ENCODE measurements at regions not wholly inside any gene's neighbourhood (a gene's known extent, or its start where the extent isn't known, plus 50 kb on each side); places are given as distances from the start of the nearest gene placed in this dataset.

DNA sequence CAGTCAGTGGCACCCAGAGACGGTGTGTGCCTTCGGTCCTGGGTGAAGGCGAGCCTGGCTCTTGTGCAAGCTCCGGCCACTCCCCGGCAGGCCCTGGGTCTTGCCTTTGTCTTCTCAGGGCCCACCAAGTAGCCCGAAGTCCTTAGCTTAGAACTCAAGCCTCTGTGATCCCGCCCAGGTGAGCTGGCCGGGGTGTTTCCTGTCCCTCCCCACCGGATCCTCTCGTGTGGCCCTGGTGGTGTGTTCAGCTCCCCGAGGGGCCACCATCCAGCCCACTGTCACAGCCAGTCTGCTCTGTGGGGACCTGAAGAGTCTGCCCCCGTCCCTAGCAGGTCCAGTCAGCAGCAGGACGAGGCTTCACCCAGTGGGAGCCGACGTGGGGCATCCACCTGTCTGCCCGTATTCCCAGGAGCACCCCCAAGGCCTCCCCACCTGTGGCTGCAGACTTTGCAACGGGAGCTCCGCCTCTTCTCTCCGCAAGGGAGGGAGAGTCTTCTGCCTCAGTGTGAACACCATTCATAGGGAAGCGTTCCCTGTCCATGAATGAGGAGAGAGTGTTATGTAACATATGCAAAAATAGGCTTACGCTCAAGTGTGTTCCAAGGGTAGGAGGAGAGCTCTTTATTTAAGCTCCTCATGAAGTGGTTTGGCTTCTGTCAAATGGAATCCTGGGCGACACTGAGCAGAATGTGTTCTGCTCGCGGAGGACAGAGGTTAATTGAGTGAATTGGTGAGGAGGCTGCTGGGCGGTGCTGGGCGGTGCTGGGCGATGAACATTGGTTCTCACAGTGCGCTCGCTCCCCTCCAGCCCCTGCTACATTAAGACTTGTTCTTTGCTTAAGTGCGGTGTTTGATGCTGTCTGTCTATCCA, 108.9 kb downstream of the CRYAA start:
- no peak for DNase-seq (ENCODE audit: low read depth)

DNA sequence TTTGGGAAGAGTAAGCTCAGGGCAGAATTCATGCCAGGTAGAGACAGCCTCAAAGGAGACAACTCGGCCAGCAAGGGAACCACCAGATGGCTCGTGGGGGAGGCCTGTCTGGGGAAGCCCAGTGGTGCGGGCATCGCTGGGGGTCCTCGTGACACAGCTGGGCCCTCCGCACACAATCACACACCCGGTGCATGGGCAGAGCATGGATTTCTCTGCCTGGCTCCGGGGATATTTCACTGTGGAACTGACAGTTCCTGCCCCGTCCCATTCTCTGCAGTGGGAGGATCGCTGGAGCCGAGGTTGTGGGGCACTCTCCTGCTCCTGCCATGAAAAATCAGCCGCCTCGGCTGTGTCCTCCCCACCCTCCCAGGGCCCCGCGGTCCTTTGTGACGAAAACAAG, 108.0 kb downstream of the CRYAA start:
- DNase-seq (ENCODE audit: low read depth) = no peak

DNA sequence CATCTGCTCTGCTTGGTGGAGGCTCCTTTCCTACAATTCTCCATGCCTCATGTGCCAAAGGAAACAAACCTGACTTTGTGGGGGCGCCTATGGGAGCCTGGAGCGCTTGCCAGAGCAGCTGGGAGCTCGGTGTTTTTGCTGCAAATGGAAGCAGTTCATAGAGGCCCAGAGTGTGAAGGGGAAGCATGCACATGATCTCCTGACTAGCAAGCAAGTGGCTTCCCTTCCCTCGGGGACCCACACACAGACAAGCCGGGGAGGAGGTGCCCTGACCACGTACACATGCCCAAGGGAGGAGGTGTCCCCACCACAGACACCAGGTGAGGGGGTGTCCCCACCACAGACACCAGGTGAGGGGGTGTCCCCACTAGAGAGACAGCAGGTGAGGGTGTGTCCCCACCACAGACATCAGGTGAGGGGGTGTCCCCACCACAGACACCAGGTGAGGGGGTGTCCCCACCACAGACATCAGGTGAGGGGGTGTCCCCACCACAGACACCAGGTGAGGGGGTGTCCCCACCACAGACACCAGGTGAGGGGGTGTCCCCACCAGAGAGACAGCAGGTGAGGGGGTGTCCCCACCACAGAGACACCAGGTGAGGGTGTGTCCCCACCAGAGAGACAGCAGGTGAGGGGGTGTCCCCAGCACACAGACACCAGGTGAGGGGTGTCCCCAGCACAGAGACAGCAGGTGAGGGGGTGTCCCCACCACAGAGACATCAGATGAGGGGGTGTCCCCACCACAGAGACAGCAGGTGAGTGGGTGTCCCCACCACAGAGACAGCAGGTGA, 106.8 kb downstream of the CRYAA start:
- no peak for DNase-seq (ENCODE audit: low read depth)

DNA sequence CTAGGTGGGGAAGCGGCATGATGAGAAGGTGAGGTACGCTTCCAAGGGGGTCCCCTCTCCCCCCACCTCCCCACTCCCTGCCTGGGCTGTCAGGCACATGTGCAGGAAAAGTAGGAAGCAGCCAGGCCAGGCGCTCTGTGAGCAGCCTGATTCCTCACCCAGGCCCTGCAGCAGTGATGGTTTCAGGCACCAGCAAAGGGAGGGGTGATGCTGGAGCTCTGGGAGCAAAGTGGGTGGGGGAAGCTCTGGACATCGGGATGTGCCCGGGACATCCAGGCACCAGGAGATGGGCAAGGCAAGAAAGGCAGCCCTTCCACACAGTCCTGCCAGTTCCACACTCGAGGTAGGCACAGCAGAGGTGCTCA, 106.1 kb downstream of the CRYAA start:
- DNase-seq (ENCODE audit: low read depth) = no peak

DNA sequence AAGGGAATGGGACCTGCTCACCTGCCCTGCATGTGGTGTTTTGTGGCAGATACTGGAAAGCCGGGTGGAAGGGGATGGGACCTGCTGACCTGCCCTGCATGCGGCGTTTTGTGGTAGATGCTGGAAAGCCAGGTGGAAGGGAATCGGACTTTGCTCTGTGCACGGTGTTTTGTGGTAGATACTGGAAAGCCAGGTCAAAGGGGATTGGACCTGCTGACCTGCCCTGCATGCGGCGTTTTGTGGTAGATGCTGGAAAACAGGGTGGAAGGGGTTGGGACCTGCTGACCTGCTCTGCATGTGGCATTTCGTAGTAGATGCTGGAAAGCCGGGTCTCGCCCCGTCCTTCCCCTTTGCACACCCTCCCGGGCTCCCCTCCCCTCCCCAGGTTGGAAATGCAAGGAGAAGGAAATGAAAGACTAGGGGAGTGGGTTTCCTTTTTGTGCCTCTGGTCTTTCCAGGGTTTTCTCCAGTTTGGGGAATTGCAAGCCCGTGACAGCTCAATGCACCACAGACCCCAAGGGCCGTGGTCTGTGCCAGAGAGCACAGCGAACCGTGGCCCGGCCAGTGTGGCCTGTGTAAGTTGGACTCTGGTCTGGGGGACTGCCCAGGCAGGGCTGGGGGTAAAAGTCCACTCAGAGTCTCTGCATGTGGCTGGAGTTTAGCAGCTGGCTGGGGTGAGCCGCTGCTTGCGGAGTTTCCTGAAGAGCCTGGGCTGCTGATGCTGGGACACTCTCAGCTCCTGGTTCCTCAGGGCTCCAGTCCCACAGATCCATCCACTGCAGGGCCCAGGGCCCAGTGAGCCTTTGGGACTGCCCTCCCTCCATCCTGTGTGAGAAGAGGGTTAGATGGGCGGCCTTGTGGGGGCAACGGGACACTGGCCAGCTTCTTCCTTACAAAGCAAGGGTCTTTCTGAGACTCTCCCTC, 105.5 kb downstream of the CRYAA start:
- no peak for DNase-seq (ENCODE audit: low read depth)

DNA sequence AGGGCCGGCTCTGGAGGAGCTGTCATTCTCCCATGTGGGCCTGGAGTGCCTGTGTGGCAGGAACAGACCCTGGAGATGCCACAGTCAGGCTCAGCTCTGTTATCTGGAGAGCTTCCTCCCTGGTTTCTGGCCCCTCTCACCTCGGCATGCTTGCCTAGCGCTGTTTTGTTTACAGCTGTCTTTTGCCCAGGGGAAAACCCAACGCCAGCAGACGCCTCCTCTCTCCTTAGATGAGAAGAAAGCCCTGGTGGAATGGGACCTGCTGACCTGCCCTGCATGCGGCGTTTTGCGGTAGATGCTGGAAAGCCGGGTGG, 104.9 kb downstream of the CRYAA start:
- no peak for DNase-seq (ENCODE audit: low read depth)

DNA sequence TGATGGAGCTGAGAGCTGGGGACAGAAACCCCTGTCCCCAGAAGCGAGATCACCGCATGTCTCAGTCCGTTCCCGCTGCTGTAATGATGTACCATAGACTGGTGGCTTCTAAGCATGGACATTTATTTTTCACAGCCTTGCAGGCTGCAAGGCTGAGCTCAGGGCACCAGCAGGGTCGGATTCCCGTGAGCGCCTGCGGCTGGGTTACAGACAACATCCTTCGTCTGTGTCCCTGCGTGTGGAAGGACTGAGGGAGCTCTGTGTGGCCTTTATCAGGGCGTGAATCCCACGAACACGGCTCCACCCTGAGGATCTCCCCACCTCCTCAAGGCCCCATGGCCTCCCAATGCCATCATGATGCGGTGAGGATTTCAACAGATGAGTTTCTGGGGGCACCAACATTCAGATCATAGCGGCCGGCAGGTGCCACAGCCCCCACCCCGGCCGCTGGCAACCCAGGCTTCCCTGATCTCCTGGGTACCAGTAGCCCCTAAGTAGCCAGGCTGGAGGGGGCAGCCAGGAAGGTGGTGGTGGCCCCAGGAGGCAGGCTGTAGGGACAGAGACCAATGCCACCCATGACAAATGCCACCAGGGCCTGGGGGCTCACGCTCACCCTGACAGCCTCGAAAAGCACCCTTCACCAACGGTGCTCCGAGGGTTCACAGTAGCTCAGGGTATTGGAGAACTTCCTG, 104.4 kb downstream of the CRYAA start:
- no peak for DNase-seq (ENCODE audit: low read depth)

DNA sequence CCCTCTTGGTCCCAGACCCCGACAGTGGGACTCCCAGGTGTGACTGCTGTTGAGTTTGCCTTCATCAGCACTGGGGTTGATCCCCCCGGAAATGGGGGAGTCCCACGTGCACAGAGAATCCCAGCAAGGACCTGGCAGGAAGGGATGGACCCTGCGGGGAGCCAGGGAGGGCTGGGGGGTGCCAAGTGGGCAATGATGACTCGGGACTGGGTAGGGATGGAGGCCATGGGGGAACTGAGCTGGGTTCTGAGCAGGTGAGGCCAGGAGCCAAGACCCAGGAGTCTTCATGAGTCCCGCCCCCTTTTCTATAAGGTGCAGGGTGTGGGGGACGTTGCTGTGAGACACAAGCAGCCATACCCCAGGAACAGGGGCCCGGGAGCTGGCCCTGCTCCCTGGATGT, 103.8 kb downstream of the CRYAA start:
- DNase-seq (ENCODE audit: low read depth) = no peak

DNA sequence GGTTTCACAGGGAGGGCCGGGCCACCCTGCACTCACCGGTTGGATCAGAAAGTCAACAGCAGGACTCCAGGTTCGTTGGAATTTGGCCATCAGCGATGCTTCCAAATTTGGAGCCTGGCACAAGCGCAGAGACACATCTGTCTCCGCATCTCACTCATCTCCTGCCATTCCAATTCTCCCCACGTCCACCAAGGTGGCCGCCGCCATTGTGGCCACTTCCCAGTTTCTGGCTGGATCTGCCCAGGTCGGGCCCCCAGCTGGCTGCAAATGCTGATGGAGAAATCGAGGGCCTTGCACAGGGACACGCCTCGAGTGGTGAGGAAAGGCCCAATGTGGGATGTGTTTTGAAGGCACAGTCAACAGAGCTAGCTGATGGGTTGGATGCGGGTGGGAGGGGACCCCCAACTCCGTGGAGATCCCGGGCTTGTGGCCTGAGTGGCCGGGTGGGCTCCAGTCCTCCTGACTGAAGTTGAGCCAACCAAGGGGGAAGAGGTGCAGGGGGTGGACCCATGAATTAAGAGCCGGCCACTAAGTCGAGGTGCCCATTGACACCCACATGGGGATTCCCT, 102.7 kb downstream of the CRYAA start:
- DNase-seq (ENCODE audit: low read depth) = no peak

DNA sequence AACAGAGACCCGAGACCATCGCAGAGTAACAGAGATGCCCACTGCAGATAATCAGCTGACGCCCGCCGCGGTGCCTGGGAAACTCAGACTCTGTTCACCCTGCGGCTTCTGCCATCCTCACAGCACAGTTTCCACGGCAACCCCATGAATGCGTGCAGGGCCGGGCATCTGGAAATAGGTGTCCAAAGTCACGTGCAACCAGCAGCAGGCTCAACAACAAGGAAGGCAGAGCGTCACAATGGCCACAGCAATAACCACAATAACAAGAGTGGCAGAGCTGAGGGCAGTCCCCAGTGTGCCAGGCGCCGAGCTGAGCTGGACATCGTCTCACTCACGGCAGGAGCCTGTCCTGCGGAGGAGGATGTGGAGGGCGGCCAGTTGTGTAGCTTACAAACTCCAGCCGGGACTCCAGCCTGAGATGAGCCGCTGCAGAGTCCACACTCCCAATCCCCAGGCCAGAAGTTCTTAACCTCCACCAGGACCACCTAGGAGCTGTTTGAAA, 102.0 kb downstream of the CRYAA start:
- no peak for DNase-seq (ENCODE audit: low read depth)

DNA sequence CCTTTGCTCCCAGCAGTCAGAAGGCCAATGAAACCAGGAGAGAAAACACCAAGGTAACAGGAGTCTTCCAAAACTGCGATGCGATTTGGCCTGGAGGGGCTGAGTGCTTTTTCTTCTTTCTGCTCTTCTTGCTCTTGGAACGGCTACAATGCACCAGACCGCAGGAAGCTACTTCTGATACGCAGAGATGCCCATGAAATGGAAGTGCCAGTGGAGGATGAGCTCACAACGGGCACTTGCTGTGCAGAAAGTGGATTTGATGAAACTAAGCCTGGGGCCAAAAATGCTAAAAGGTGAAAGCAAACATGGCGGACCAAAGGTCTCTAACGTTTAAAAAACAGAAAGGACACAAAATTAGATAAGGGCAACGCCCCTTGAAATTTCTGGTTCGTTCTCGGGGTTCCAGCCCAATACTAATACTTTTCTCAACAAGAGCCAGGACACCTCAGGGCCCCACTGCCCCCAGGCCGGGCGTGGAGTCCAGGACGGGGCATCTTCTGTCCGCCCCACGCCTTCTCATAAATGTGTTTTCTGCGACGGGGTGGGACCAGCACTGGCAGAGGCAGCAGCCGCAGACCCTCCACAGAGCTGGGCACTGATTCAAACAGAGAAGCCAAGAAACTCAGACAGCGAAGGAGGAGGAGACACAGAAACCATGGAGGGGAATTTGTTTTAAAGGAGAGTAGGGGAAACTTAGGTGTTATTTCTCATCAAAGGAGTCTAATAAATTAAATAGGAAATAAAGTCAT, 101.3 kb downstream of the CRYAA start:
- no peak for DNase-seq (ENCODE audit: low read depth)

DNA sequence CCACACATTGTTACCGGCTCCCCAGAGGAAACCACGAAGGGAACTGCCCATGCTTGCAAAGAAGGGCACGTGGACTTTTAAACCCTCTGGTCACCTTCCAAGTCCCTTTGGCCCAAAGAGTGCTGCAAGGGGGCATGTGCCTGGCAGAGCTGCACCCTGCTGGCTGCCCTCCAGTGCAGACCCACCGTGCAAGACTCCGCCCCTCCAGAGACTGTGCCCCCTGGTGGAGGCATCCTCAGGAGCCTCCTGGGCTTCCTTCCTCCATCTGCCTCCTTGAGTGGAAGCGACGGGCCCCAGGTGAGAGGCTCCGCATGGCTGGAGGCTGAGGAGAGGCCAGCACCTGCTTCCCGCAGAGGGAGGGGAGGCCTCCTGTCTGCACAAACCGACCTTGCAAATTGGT, 100.6 kb downstream of the CRYAA start:
- DNase-seq (ENCODE audit: low read depth) = no peak

DNA sequence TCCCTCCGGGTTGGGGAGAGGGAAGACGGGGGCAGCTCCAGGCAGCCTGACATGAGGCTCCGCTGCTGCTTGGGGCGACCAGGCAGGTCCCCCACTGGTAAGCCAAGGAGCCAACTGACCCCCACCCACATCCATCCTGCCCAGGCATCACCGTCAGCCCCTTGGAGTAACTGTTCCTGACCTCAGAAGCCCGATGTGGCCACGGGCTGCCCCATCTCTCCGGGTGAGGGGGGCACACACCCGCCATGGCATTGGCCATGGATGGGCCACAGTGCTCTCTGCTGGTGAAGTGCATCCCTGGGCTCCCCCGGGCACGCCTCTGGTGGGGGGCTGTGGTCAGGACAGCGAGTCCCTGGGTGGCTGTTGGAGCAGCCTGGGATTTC, 100.0 kb downstream of the CRYAA start:
- no peak for DNase-seq (ENCODE audit: low read depth)

DNA sequence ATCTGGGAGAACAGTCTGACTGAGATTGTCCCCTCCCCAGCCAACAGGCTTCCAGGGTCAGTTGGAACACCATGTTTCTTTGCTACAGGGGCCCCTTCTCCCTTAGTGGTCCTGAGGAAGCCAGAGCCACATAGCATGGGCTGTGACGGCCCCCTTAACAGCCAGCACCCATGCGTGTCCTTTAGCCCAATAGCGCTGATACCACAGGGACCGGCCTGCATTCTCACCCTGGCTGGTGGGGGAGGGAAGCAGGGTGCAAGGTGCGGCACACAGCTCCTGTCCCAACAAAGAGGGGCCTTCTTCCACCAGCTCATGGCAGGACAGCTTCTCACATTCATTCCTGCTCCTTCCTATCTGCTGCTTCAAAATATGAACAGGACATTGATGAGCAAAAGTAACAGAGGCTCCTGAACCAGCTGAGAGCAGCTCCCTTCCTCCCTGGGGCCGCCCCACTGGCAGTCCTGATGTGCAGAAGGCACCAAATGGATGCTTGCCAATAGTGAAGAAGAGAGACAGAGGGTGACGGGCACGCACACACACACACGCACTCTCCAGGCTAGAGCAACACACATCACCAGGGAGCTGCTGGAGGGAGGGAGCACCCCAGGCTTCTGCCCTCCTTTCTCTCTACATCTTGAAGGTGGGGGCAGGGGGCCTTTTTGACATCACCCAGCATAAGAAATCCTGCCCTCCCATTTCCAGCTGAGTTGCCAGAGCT, 99.4 kb downstream of the CRYAA start:
- DNase-seq (ENCODE audit: low read depth) = no peak

DNA sequence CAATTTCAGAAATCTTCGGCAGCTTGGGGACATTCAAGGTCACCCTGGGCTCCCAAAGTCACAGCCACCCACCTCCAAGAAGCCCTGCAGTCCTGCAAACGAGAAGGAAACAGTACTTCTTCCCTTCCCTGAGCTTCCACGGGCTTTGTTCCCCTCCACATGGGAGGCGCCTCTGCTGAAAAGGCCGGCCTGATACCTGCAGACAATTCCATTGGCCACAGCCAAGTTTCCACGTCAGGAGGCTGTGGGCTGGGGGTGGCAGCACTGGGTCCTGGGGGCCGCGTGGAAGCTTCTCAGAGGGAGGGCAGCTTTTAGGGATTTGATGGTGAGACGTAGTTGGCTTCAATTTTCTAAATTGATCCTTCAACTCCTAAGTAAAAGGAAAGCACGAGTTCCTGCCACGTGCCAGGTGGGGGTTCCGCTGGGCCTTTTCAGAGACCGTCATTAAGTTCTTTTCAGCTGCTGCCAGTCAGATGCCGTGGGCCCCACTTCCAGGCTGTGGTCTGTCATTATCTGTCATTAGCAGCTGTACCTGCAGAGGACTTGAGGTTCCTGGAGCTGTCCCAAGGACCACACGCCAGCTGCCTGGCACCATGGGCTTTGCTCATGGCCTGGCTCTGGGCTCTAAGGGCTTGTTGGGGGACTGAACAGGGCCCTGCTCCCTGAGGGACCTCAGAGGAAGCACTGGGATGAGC, 98.7 kb downstream of the CRYAA start:
- DNase-seq (ENCODE audit: low read depth) = peak; percentile 92

DNA sequence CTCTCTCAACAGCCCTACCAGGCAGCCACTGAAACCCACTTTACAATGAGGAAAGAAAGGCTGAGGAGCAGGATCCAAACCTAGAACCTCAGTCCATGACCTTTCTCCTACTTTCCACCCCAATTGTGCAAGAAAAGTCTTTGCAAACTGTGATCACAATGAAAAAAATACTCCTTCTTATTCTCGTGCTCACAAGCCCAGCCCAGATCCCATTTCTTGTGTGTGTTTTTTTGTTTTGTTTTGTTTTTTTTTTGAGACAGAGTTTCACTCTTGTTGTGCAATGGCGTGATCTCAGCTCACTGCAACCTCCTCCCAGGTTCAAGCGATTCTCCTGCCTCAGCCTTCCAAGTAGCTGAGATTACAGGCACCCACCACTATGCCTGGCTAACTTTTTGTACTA, 97.7 kb downstream of the CRYAA start:
- no peak for DNase-seq (ENCODE audit: low read depth)

DNA sequence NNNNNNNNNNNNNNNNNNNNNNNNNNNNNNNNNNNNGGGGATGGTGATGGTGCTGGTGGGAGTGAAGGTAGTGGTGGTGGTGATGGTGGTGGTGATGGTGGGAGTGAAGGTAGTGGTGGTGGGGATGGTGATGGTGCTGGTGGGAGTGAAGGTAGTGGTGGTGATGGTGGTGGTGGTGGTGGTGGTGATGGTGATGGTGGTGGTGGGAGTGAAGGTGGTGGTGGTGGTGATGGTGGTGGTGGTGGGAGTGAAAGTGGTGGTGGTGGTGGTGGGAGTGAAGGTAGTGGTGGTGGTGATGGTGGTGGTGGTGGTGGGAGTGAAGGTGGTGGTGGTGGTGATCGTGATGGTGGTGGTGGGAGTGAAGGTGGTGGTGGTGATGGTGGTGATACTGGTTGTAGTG, 93.6 kb downstream of the CRYAA start:
- DNase-seq (ENCODE audit: low read depth) = no peak
